ENCODE measurements at regions not wholly inside any gene's neighbourhood (a gene's known extent, or its start where the extent isn't known, plus 50 kb on each side); places are given as distances from the start of the nearest gene placed in this dataset.

DNA sequence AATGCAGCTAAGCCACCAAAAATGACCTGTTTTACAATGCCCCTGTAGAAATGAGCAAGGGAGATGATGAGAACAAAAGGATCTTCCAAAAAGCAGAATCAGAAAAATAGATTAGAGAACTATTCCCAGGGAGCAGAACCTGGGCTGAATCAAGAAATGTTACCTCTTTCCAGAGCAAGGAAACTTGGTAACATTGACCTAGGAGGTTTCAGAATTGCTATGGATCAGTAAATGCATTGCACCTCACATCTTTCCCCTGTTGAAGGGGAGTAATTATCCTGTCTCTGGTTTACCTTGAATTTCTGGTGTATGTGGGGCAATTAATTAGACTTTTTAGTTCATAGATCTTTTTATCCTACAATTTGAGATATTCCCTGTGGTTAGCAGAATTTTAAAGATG, 151.2 kb upstream of the RAI14 start:
- TF ChIP-seq POLR2A (IDR thresholded peaks at IDR 0.05) (no peak), CTCF (IDR thresholded peaks at IDR 0.05) (no peak)

All from right lobe of liver (tissue), 4 donors.